Mucosa of gallbladder (tissue), 1 donor: ENCODE measurements at regions not wholly inside any gene's neighbourhood (a gene's known extent, or its start where the extent isn't known, plus 50 kb on each side); places are given as distances from the start of the nearest gene placed in this dataset.

ENCODE experiments used
- DNase-seq: peaks from one replicate; pipeline ENCODE4 v3.0.0-alpha.2; 2020; ENCODE audit warnings: low spot score
- donor health status: DM: no; HTN: no; CAD: no.

GRCh38 chr6:5946701-5947100 is 60.0 kb downstream of the NRN1 start:
- DNase-seq, result no peak

- no peak for DNase-seq
Measured at GRCh38 chr6:5946181-5946580, 60.5 kb downstream of the NRN1 start.

GRCh38 chr6:5943591-5943990 is 63.1 kb downstream of the NRN1 start:
- DNase-seq, result no peak

- DNase-seq, result no peak
Measured at GRCh38 chr6:5942591-5942990, 64.1 kb downstream of the NRN1 start.

- no peak for DNase-seq
Measured at GRCh38 chr6:5941188-5941587, 65.5 kb downstream of the NRN1 start.

GRCh38 chr6:5938934-5939333 is 67.8 kb downstream of the NRN1 start:
- DNase-seq, result no peak

- no peak for DNase-seq
Measured at GRCh38 chr6:5937936-5938706, 68.6 kb downstream of the NRN1 start.

GRCh38 chr6:5937169-5937909 is 69.4 kb downstream of the NRN1 start:
- DNase-seq, result no peak

- no peak for DNase-seq
Measured at GRCh38 chr6:5936631-5937030, 70.1 kb downstream of the NRN1 start.

- DNase-seq, result no peak
Measured at GRCh38 chr6:5936140-5936539, 70.6 kb downstream of the NRN1 start.

- no peak for DNase-seq
Measured at GRCh38 chr6:5930968-5931367, 75.8 kb downstream of the NRN1 start.

- no peak for DNase-seq
Measured at GRCh38 chr6:5930143-5930770, 76.5 kb downstream of the NRN1 start.

- DNase-seq, result no peak
Measured at GRCh38 chr6:5923840-5924239, 82.9 kb downstream of the NRN1 start.

GRCh38 chr6:5922230-5922629 is 84.5 kb downstream of the NRN1 start:
- DNase-seq, result no peak

GRCh38 chr6:5909721-5910120 is 97.0 kb downstream of the NRN1 start:
- DNase-seq, result no peak

- DNase-seq, result no peak
Measured at GRCh38 chr6:5906842-5907241, 99.9 kb downstream of the NRN1 start.

GRCh38 chr6:5906340-5906670 is 100.4 kb downstream of the NRN1 start:
- DNase-seq, result no peak

- DNase-seq, result peak; percentile 62
Measured at GRCh38 chr6:5905431-5906339, 101.0 kb downstream of the NRN1 start.

- DNase-seq, result no peak
Measured at GRCh38 chr6:5904532-5904931, 102.2 kb downstream of the NRN1 start.

- DNase-seq, result no peak
Measured at GRCh38 chr6:5899216-5900045, 107.3 kb downstream of the NRN1 start.

- DNase-seq, result no peak
Measured at GRCh38 chr6:5898563-5898962, 108.2 kb downstream of the NRN1 start.
